ENCODE measurements at regions not wholly inside any gene's neighbourhood (a gene's known extent, or its start where the extent isn't known, plus 50 kb on each side); places are given as distances from the start of the nearest gene placed in this dataset.
A peak's percentile ranks its signal among the peaks of the same experiment; 100 is the strongest.
"Not testable (repeated sequence)": the region's sequence is repeated elsewhere in the genome, so short reads cannot be mapped to it uniquely, and the experiment has no call there.

DNA sequence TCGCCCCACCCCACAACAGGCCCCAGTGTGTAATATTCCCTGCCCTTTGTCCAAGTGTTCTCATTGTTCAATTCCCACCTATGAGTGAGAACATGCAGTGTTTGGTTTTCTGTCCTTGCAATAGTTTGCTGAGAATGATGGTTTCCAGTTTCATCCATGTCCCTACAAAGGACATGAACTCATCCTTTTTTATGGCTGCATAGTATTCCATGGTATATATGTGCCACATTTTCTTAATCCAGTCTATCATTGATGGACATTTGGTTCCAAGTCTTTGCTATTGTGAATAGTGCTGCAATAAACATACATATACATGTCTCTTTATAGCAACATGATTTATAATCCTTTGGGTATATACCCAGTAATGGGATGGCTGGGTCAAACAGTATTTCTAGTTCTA, 132.7 kb downstream of the SNX10 start:
- DNase-seq = not testable (repeated sequence)

DNA sequence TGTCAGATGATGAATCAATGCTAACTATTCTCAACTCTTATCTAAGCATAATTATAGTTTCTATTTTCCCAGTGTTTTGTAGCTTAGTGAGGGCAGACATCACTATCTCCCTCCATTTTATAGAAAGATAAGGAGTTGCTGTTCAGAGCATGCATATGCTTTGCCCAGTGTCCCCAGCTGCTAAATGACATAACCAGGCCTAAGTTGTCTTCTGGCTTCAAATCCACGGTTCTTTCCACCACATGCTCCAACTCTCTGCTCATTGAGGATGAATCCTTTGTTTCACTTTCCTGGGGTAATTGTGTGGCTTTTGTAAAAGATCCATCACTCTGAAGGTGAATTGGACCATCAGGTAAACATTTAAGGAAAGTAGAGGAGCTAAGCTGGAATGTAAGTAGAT, 134.0 kb downstream of the SNX10 start:
- no peak for DNase-seq

DNA sequence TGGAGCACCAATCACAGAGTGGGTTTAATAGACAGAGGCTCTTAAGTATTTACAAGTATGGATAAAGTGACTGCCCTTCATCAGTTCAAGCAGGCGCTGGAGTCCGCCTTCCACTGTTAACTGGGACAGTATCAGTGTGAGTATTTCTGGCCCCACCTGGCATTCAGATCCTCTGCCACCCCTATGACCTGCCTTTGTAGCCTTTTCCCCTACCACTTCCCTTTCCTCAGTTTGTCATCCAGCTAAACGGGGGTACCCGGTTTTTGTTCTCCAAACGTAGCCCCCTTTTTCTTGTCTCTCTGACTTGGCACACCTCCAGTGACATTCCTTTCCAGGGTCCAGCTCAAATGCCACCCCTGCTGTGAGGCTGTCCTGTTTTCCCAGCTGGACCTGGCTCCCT, 134.4 kb downstream of the SNX10 start:
- no peak for DNase-seq

DNA sequence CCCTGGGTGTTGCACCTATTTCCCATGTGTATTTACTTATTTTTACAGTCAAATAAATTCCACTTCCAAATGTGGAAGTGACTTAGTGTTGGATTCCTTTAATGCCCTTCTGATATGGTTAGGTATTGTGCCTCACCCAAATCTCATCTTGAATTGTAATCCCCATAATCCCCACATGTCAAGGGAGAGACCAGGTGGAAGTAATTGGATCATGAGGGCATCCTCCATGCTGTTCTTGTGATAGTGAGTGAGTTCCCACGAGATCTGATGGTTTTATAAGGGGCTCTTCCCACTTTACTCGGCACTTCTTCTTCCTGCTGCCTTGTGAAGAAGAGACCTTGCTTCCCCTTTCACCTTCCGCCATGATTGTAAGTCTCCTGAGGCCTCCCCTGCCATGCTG, 136.9 kb downstream of the SNX10 start:
- DNase-seq = no peak

DNA sequence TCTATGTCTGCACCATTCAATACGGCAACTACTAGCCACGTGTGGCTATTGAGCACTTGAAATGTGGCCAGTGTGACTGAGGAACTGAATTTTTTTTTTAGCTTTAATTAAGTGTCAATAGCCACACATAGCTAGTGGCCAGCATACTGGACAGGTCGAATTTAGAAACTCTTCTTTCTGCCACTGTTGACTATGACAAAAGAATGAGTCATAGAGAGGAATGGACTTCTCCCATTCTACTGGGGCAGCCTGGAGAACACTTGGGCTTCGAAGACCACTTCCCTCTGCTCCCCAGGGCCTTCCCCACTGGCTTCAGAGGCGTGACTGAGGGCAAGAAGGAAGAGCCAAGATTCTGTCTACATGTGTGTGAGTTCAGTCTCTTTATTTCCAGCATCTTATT, 137.5 kb downstream of the SNX10 start:
- DNase-seq = no peak

DNA sequence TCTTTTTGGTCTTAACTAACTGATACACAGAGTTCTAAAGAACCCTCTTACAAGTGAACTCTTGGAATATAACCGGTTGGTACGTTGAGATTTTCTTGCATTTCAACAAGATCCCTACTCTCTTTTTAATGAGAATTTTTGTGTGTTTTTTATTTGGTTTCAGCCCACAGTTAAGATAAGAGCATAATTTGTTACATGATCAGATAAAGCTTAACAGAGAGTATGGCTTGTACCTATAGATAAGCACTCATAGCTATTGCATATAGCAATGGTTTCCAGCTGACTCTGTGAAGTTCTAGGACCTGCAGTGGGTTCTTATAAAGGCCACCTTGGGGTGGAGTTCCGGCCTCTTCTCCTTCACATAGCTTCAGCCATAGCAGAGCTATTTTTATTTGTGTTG, 143.3 kb downstream of the SNX10 start:
- DNase-seq = no peak

DNA sequence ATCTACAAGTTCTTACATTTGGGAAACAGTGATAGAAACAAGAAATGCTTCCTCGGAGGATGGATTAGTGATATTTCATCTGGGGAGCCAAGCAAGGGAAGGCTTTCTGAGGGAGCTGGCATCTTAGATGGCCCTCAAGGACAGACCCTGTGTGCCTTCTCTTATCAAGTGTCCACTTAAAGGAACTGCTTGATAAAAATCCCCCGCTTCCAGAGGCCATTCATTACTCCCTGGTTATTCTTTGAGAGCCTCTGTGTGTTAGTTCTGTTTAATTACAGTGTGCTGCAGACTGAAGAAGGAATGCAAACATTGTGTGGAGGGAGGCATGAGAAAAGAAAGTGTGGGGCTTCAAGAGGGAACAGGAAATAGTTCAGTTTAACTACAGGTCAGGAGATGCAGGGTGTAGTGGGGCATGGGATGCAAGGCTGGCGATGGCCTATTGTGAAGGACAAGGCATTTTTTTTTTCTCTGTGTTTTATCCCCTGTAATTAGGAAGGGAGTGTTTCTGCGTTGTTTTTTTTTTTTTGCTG, 145.4 kb downstream of the SNX10 start:
- no peak for DNase-seq

DNA sequence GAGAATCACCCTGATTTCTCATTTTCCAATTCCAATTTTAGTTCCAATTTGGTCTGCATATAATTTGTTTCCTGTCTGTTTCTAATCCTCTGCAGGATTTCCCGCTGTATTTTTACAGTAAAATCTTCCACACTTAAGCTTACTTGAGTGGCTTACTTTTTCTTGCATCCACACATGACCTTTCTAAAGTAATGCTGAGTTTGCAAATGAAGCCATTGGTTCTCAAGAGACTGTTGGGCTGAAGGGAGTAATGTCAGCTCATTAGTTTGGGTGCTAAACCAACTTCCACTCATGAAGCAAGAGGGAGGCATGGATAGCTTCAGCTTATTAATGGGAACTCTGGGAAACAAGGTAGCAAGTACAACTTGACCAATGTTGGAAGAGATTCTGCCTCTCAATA, 146.4 kb downstream of the SNX10 start:
- DNase-seq = no peak

DNA sequence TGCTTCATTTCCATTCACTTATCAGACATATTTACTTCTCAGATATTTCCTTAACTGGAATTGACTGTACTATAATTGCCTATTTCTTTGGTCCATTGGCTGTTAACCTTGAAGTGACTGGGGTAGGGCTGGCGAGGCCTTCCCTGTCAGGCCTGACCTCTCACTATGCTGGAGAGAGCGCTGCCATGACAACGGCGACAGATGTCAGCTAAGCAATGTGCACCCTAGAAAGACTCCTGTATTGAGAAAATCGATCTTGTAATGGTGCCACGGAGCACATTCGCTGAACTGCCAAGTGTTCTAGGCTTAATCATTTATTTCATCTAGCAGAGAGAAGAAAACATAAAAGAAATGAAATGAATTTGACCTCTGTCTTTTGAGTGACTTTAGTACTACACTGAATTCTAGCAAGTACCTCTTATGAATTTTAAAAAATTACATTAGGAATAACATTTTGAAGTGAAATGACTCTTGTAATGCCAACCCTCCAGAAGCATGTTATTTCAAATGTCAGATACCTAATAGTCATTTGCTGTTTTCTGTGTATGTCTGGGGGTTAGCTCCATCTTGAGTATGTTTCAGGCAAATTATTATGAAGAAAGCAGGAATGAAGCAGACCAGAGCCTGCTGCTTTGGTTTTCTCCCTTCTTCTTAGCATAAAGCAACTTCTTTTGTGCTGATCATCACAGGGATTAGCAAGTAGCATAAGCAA, 148.0 kb downstream of the SNX10 start:
- DNase-seq = no peak

DNA sequence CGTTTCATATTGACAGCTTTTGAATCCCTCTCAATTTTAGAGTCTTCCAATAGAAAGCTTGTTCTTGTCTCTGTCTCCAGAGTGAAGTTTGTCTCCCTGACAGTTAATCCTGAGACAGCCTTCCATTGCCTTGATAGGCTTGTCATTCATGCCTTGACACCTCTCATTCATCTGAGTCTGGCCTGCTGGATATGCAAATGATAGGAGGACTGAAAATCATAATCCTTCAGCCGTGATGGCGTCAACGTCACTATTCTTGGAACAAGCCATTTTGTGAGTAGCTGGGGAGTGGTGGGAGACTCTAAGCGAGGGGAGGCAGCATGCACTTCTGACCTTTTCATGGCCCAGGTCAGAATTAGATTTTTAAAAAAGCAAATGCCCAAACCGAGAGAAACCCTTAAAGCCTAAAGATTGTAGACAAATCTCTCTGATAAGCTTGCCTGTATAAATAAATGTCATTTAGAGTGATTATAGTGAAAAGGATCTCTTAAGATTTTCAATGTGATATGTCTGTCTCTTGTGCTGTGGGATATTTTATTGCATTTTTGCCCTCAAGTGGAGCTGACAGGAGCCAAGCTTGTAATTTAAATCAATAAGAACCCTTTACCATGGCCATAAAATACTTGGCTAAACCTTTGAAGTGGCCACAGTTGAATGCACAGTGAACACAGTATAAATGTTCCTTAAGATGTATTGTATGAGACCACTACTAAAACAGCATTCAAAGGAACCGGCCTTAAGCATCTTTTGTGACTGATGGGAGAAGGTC, 148.8 kb downstream of the SNX10 start:
- DNase-seq = peak; percentile 64

DNA sequence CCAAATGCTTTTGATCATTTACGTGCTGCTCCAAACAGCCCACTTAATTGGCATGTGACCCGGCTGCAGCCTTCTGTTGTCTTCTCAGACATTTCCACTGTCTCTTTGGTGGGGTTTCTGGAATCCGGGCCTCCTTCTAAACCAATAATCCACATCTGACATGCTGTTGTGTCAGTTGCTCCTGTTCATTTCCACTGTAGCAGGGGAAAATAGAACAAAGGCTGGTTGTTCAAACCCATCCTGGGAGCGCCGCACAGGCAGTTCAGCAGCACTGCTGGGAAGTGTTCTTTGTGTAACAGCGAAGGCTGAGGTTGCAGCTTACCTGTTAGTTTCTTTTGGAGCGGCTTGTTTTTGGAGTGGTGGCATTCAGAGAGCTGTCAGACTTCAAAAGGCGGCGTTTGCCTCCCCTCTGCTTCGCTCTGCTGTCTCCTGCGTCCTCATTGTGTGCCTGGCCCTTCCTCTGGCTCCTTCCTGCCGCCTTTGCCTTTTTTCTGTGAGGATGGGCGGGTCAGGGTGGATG, 149.4 kb downstream of the SNX10 start:
- DNase-seq = peak; percentile 64

DNA sequence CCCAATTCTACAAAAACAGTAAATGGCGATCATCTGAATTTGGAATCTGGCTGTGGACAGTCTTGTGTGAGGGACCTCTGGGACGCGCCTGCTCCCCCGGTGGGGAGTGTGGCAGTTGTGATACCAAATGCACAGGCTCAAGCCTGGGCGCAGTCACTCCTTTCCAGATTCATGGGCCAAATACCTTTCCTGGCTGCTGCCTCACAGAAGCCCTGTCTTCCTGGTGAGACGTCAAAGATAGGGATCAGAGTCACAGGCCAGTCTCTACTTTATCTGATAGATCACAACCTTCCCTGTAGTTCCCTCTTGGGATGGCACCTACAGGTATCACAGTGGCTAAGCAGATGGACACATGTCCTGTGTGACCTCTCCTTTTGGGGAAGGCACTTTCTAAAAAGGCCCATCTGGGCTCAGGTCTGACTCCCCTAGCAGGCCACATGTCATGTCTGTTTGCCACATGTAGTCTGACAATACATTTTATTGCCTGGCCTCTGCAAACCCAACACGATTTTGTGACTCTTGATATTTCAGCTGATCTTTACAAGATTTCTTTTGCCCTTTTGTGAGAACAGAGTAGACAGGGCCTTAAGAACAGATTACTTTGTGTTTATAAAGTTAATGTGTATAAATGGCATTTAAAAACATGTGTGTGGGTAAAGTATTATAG, 150.1 kb downstream of the SNX10 start:
- DNase-seq = no peak

DNA sequence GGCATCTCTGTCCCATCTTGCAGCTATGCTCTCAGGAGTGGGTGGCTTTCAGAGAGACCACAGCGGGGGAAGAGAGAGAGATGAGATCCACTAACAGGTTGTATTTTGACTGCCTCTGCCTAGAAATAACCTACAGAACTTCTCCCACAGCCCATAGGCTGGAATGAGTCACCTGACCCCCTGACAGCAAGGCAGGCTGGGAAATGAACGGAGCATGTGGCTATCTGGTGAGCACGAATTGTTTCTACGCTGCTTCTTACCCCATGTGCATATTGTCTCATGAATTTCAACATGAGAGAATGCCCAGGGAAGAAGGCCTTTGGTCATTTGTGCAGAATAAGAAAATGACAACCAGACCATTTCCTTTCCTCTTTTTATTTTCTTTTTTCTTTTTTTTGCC, 151.3 kb downstream of the SNX10 start:
- DNase-seq = no peak

DNA sequence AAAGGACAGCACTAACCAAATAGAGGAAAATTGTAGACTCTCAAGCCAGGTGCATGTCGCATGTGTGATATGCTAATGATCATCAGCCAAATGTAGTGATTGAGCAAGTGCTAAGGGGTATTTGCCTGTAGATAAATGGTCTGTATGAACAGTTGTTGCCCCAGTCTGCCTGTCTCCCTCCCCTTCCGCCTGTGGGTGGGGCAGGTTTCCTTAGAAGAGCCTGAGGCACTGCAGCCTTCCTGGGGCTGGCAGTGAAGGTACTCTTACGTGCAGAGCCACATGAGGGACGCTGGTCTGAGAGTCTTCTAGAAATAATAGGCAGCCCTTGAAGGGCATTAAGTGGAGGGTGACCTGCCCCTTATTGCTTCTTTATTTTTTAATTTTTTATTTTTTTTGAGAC, 152.1 kb downstream of the SNX10 start:
- no peak for DNase-seq

DNA sequence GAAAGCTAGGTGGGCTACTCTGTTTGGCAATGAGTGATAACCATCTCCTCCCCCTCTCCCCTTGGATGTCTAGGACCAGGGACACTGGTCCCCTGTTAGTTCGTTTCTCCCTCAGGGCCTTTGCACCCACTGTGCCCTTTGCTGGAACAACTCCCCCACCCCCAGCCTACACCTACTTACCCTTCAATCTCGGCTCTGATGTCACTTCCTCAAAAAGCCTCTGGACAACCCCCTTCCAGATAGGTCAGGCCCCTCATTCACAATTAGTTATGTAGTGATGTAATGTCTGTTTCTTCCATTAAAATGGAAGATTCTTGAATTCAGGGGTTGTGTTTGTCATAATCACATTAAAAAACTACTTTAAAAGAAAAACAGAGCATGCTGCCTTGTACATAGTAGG, 152.9 kb downstream of the SNX10 start:
- no peak for DNase-seq

DNA sequence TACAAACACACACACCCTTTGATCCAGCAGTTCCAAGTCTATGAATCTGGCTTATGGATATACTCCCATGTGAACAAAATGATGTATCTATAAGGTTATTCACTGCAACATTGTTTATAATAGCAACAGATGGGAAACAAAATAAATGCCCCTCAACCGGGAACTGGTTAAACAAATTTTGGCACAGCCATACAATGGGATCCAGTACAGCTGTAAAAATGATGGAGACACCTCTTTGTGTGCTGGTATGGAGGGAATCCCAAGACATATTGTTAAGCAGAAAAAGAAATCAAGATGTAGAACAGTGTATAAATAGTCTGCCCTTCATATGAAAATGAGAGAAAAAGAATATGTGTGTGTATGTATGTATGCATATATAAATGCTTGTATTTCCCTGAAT, 155.5 kb downstream of the SNX10 start:
- no peak for DNase-seq

DNA sequence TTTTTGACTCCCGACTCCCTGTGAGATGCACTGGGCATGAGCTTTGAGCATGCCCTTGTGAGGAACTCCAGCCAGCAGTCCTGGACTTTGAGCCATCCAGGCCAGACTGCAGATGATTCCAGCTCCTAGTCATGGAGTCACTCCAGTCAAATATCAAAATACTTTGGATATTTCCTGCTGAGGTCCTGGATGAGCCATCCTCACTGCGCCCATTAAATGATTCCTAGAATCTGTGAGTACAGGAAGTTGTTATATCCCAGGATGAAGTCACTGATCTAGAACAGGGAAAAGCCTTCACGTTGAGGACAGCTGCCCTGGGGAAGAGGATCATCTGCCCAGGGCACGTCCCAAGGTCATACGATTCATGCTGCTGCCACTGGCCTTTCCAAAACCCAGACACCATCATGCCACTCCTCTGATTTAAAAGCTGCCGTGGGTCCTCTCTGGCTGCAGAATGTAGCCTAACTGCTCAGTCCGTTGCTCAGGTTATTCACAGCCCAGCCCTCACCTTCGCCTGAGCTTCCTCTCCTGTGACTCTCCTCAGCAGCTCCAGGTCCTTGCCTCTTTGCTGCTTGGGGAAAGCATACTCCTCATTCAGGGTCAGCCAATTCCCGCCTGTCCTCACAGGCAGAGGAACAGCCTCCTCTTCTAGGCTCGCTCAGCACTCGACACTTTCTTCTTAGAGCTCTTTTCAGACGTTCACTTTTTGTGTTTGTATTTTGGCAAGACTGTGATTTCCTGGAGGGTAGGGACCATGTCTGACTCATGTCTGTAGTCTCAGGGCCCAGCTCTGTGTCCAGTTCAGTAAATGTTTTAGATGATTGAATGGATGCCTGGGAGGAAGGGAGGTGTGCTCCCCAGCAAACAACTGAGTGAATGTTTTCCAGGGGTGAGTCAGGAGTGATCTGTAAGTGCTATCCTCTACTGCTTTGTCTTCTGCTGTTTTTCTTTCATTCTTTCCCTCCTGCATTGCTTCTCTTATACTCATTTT, 157.8 kb downstream of the SNX10 start:
- no peak for DNase-seq

DNA sequence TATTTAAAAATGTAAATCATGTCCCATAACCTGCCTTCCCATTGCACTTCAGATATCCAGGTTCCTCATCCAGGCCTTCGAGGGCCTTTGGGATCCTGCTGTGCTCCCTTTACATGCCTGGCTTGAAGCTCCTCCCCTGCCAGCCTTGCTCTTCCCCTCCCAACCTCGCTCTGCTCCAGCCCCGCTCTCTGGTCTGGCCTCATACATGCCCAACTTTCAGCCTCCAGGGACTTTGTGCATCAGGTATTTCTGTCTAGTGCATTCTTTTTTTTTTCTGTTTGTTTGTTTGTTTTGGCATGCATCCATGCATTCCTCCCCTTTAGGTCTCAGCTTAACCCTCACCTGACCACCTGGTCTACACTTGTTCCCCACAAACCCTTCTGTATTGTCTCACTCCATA, 160.3 kb downstream of the SNX10 start:
- DNase-seq = peak; percentile 4

DNA sequence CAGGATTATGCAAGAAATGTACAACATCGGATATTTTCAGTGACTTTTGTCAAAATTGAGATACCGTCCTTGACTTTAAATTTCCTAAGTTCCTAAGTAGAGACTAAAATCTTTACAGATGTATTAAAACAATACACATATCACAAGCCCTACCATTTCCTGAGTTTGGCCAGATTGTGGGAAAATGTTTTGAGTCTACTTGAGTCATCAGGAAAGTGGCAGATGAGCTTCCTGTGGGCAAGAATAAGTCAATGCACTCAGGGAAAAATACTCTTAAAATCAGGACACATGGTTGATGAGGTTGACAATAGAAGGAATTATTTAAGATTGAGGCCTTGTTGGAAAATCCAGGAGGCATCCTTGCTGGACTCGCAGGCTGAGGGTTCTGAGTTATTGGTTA, 162.5 kb downstream of the SNX10 start:
- DNase-seq = no peak

DNA sequence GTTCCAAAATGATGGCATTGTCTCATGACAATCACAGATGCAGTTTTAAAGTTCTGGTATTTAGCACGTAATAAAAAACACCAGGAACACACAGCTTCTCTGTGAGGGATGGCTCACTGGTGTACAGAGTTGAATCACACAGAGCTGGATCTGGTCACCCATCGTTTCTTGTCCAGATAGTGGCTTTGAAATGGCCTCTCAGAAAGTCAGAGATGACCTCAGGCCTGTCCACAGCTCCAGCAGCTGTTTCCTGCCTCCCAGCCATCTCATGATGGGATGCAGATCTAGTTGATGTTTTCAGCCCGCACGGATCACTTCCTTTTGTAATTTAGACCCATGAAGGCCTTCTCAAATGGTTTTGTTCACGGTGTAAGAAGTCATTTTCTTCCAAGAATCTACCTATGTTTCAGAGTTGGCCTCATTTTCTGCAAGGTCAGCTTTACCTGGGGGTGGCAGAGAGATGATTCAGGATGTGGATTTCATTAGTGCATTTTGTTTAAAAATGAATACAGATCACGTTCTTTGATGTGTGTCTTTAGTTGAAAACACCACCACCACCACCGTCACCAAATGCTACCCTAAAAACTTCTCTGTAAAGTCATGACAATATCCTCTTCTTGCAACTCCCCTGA, 166.2 kb downstream of the SNX10 start:
- no peak for DNase-seq

DNA sequence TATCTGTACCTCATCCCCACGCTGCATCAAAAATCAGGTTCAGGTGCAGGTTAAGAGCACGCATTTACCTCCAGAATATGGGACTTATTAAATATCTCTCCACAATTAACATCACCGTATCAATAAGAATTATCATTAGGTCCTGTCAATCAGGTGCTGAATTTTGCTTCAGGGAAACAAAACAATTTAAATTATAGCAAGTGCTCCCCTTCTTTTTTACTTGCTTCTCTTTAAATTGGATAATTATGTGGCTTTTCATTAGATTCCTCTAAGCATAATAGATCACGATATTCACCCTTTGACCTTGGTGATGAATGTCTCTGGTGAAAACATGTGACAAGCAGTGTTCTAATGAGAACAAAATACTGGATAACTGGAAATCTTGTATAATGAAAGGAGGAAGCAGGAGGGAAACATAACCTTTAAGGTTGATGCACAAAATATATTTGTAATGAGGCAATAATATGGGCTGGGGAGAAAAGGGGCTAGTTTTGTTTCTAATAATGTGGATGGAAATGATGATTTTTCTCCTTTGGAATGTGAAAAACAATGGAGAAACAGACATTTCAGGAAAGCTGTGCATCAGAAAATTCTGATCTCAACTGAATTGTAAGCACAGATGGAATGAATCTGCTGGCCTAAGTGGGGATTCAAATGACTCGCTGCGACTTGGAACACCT, 166.9 kb downstream of the SNX10 start:
- no peak for DNase-seq

Data from NCI-H2107 (cell line).